WI38 (cell line): ENCODE measurements at regions not wholly inside any gene's neighbourhood (a gene's known extent, or its start where the extent isn't known, plus 50 kb on each side); places are given as distances from the start of the nearest gene placed in this dataset.

Experiments
- H3K4me3 ChIP-seq: 2 replicates; pipeline ENCODE4 v1.5.1; 2011; ENCODE audit warnings: low read depth, mild to moderate bottlenecking, control low read depth, low read length
- CTCF ChIP-seq: IDR thresholded peaks from 2 replicates; pipeline ENCODE4 v1.5.1; 2012; ENCODE audit warnings: low read depth, mild to moderate bottlenecking, control low read depth, low read length

- no peak for TF ChIP-seq CTCF
- no peak overlapping the region for H3K4me3 ChIP-seq
These were observed 273.8 kb downstream of the RPS6KC1 start for GRCh38 chr1:213324859-213325258.

- TF ChIP-seq CTCF: no peak
- H3K4me3 ChIP-seq: no peak overlapping the region
These were observed 274.4 kb downstream of the RPS6KC1 start for GRCh38 chr1:213325482-213325881.

- no peak for TF ChIP-seq CTCF
- H3K4me3 ChIP-seq: no peak overlapping the region
These were observed 275.4 kb downstream of the RPS6KC1 start for GRCh38 chr1:213326281-213327016.

GRCh38 chr1:213327017-213327667 lies 276.1 kb downstream of the RPS6KC1 start:
- no peak for TF ChIP-seq CTCF
- H3K4me3 ChIP-seq: no peak overlapping the region

- no peak overlapping the region for H3K4me3 ChIP-seq
- no peak for TF ChIP-seq CTCF
These were observed 278.5 kb downstream of the RPS6KC1 start for GRCh38 chr1:213329406-213330008.

GRCh38 chr1:213330281-213330680 lies 279.2 kb downstream of the RPS6KC1 start:
- no peak for TF ChIP-seq CTCF
- H3K4me3 ChIP-seq: no peak overlapping the region

- H3K4me3 ChIP-seq: no peak overlapping the region
- TF ChIP-seq CTCF: no peak
These were observed 280.7 kb downstream of the RPS6KC1 start for GRCh38 chr1:213331631-213332175.
